ENCODE measurements at regions not wholly inside any gene's neighbourhood (a gene's known extent, or its start where the extent isn't known, plus 50 kb on each side); places are given as distances from the start of the nearest gene placed in this dataset.

GRCh38 chr5:15131909-15132308, 260.3 kb upstream of the ANKH start:
- DNase-seq: no peak
- Histone ChIP-seq H3K27me3 (no peaks in the 10 kb centered on the region), H3K27ac (no peak overlapping the region), H3K36me3 (no peaks in the 10 kb centered on the region), H3K4me1 (no peaks in the 10 kb centered on the region), H3K4me3 (no peak overlapping the region), H3K9me3 (no peaks in the 10 kb centered on the region)
- no peak for TF ChIP-seq CTCF (IDR thresholded peaks at IDR 0.05)
- no peak for ATAC-seq
- intact Hi-C loops (cut with DNase I): no loop called here

- H3K4me1 ChIP-seq: no peaks in the 10 kb centered on the region
- no peak overlapping the region for H3K4me3 ChIP-seq
- no peaks in the 10 kb centered on the region for H3K36me3 ChIP-seq
- TF ChIP-seq CTCF (IDR thresholded peaks at IDR 0.05): no peak
- H3K9me3 ChIP-seq: peaks cover 0 to 4% of the 10 kb centered on the region in 2 donors
- DNase-seq (peak in 2 of 4 donors; percentile 68 to 91), ATAC-seq (peak; percentile 52)
- intact Hi-C loops (cut with DNase I): no loop called here
- no peak overlapping the region for H3K27ac ChIP-seq
- no peaks in the 10 kb centered on the region for H3K27me3 ChIP-seq
Observed at GRCh38 chr5:15124871-15125568, 253.4 kb upstream of the ANKH start.

GRCh38 chr5:15124461-15124860, 252.9 kb upstream of the ANKH start:
- Histone ChIP-seq H3K9me3 (peaks cover 0 to 4% of the 10 kb centered on the region in 2 donors), H3K4me1 (no peaks in the 10 kb centered on the region), H3K4me3 (no peak overlapping the region), H3K36me3 (no peaks in the 10 kb centered on the region), H3K27me3 (no peaks in the 10 kb centered on the region), H3K27ac (no peak overlapping the region)
- peak in 1 of 4 donors; percentile 83 for DNase-seq
- TF ChIP-seq CTCF (IDR thresholded peaks at IDR 0.05): no peak
- intact Hi-C loops (cut with DNase I): no loop called here
- ATAC-seq: peak; percentile 53

- ATAC-seq (no peak), DNase-seq (no peak)
- intact Hi-C loops (cut with DNase I): no loop called here
Observed at GRCh38 chr5:15117688-15118087, 246.1 kb upstream of the ANKH start.

GRCh38 chr5:15116996-15117395, 245.4 kb upstream of the ANKH start:
- H3K4me1 ChIP-seq: no peaks in the 10 kb centered on the region

More at GRCh38 chr5:15117688-15118087, 246.1 kb upstream of the ANKH start:
- H3K36me3 ChIP-seq: no peaks in the 10 kb centered on the region
- peaks cover 0 to 4% of the 10 kb centered on the region in 2 donors for H3K9me3 ChIP-seq
- TF ChIP-seq CTCF (IDR thresholded peaks at IDR 0.05): no peak
- no peaks in the 10 kb centered on the region for H3K4me1 ChIP-seq
- peak overlapping the region in 1 of 2 donors; percentile 26 for H3K27ac ChIP-seq
- no peaks in the 10 kb centered on the region for H3K27me3 ChIP-seq
- H3K4me3 ChIP-seq: no peak overlapping the region

More at GRCh38 chr5:15116996-15117395, 245.4 kb upstream of the ANKH start:
- Histone ChIP-seq H3K4me3 (no peak overlapping the region), H3K36me3 (no peaks in the 10 kb centered on the region), H3K27ac (no peak overlapping the region), H3K27me3 (no peaks in the 10 kb centered on the region), H3K9me3 (peaks cover 0 to 4% of the 10 kb centered on the region in 2 donors)
- ATAC-seq (no peak), DNase-seq (no peak)
- TF ChIP-seq CTCF (IDR thresholded peaks at IDR 0.05): no peak
- intact Hi-C loops (cut with DNase I): no loop called here

Measured in left lung (tissue), 4 donors.